ENCODE measurements at regions not wholly inside any gene's neighbourhood (a gene's known extent, or its start where the extent isn't known, plus 50 kb on each side); places are given as distances from the start of the nearest gene placed in this dataset.

- TF ChIP-seq CTCF (IDR thresholded peaks at IDR 0.05): no peak
- no peak for TF ChIP-seq MYC (IDR thresholded peaks at IDR 0.05; ENCODE audit: borderline replicate concordance, low read length)
- TF ChIP-seq GATA3 (IDR thresholded peaks at IDR 0.05; ENCODE audit: borderline replicate concordance): no peak
- TF ChIP-seq POLR2A (IDR thresholded peaks at IDR 0.05; ENCODE audit: low read length): no peak
- TF ChIP-seq RNF2 (IDR thresholded peaks at IDR 0.05; ENCODE audit: borderline replicate concordance, low read depth): no peak
- no peak for TF ChIP-seq HOXB5 (CRISPR knock-in tag; IDR thresholded peaks at IDR 0.05)
- no peak for TF ChIP-seq HDAC2 (IDR thresholded peaks at IDR 0.05)
- TF ChIP-seq PHF8 (IDR thresholded peaks at IDR 0.05; ENCODE audit: borderline replicate concordance, low read depth): no peak
- TF ChIP-seq KDM1A (IDR thresholded peaks at IDR 0.05; ENCODE audit: low read depth): no peak
- TF ChIP-seq JUNB (IDR thresholded peaks at IDR 0.05): no peak
- TF ChIP-seq CHD2 (IDR thresholded peaks at IDR 0.05; ENCODE audit: low read length, partially characterized antibody): no peak
- no peak for TF ChIP-seq EP300 (IDR thresholded peaks at IDR 0.05)
- TF ChIP-seq REST (IDR thresholded peaks at IDR 0.05): no peak
- no peak for TF ChIP-seq RAD21 (conservative IDR thresholded peaks at IDR 0.05 in 1 of 2, IDR thresholded peaks at IDR 0.05 in 1 of 2)
Observed at GRCh38 chr20:62580733-62581132, 61.6 kb upstream of the SLCO4A1 start.

All from A549 (cell line).